ENCODE measurements at regions not wholly inside any gene's neighbourhood (a gene's known extent, or its start where the extent isn't known, plus 50 kb on each side); places are given as distances from the start of the nearest gene placed in this dataset.

- DNase-seq (ENCODE audit: low spot score): no peak
Observed at GRCh38 chr15:38886315-38887163, 321.9 kb upstream of the RASGRP1 start.

- DNase-seq (ENCODE audit: low spot score): no peak
Observed at GRCh38 chr15:38888701-38889221, 324.1 kb upstream of the RASGRP1 start.

- DNase-seq (ENCODE audit: low spot score): no peak
Observed at GRCh38 chr15:38890194-38890593, 325.6 kb upstream of the RASGRP1 start.

- DNase-seq (ENCODE audit: low spot score): no peak
Observed at GRCh38 chr15:38893925-38894242, 329.3 kb upstream of the RASGRP1 start.

- no peak for DNase-seq (ENCODE audit: low spot score)
Observed at GRCh38 chr15:38894243-38894948, 329.8 kb upstream of the RASGRP1 start.

- no peak for DNase-seq (ENCODE audit: low spot score)
Observed at GRCh38 chr15:38895326-38896255, 331.0 kb upstream of the RASGRP1 start.

GRCh38 chr15:38896647-38897046 is 332.0 kb upstream of the RASGRP1 start:
- no peak for DNase-seq (ENCODE audit: low spot score)

- DNase-seq (ENCODE audit: low spot score): no peak
Observed at GRCh38 chr15:38897551-38897950, 332.9 kb upstream of the RASGRP1 start.

- DNase-seq (ENCODE audit: low spot score): no peak
Observed at GRCh38 chr15:38898236-38898635, 333.6 kb upstream of the RASGRP1 start.

- no peak for DNase-seq (ENCODE audit: low spot score)
Observed at GRCh38 chr15:38899300-38899699, 334.7 kb upstream of the RASGRP1 start.

- no peak for DNase-seq (ENCODE audit: low spot score)
Observed at GRCh38 chr15:38904298-38904697, 339.7 kb upstream of the RASGRP1 start.

GRCh38 chr15:38905632-38906031 is 341.0 kb upstream of the RASGRP1 start:
- DNase-seq (ENCODE audit: low spot score): no peak

- DNase-seq (ENCODE audit: low spot score): no peak
Observed at GRCh38 chr15:38920966-38921365, 356.4 kb upstream of the RASGRP1 start.

- no peak for DNase-seq (ENCODE audit: low spot score)
Observed at GRCh38 chr15:38921471-38921870, 356.9 kb upstream of the RASGRP1 start.

GRCh38 chr15:38928431-38928830 is 363.8 kb upstream of the RASGRP1 start:
- no peak for DNase-seq (ENCODE audit: low spot score)

- DNase-seq (ENCODE audit: low spot score): no peak
Observed at GRCh38 chr15:38930851-38931572, 366.4 kb upstream of the RASGRP1 start.

- DNase-seq (ENCODE audit: low spot score): peak; percentile 6
Observed at GRCh38 chr15:38941399-38941953, 376.9 kb upstream of the RASGRP1 start.

- no peak for DNase-seq (ENCODE audit: low spot score)
Observed at GRCh38 chr15:38944536-38944935, 379.9 kb upstream of the RASGRP1 start.

- no peak for DNase-seq (ENCODE audit: low spot score)
Observed at GRCh38 chr15:38945551-38946298, 381.1 kb upstream of the RASGRP1 start.

- DNase-seq (ENCODE audit: low spot score): no peak
Observed at GRCh38 chr15:38954090-38954489, 389.5 kb upstream of the RASGRP1 start.
